GM12872 (cell line): ENCODE measurements at regions not wholly inside any gene's neighbourhood (a gene's known extent, or its start where the extent isn't known, plus 50 kb on each side); places are given as distances from the start of the nearest gene placed in this dataset.

ENCODE experiments used
- CTCF ChIP-seq: IDR thresholded peaks from 3 replicates; pipeline ENCODE4 v1.5.1; 2011; ENCODE audit warnings: low read depth, mild to moderate bottlenecking, low read length, moderate library complexity; ENCODE audit not compliant: insufficient read depth

- no peak; the same call in 2 of the 3 replicates for TF ChIP-seq CTCF
Observed at GRCh38 chr2:64865831-64866345, 123.3 kb upstream of the SLC1A4 start.

- no peak for TF ChIP-seq CTCF
Observed at GRCh38 chr2:64866797-64867196, 122.4 kb upstream of the SLC1A4 start.

GRCh38 chr2:64867253-64867996, 121.8 kb upstream of the SLC1A4 start:
- no peak for TF ChIP-seq CTCF

GRCh38 chr2:64869126-64869525, 120.1 kb upstream of the SLC1A4 start:
- no peak for TF ChIP-seq CTCF

GRCh38 chr2:64873472-64873924, 115.7 kb upstream of the SLC1A4 start:
- TF ChIP-seq CTCF = peak; percentile 96

- TF ChIP-seq CTCF = no peak
Observed at GRCh38 chr2:64874593-64874992, 114.6 kb upstream of the SLC1A4 start.

GRCh38 chr2:64875368-64875767, 113.8 kb upstream of the SLC1A4 start:
- TF ChIP-seq CTCF = no peak
